Upper lobe of right lung (tissue), 1 donor: ENCODE measurements at regions not wholly inside any gene's neighbourhood (a gene's known extent, or its start where the extent isn't known, plus 50 kb on each side); places are given as distances from the start of the nearest gene placed in this dataset.

Experiments
- ATAC-seq: fragments of 200-7000 bp; cut with Tn5 transposase; one replicate; pipeline ENCODE4 v1.9.1; 2020; ENCODE audit warnings: mild to moderate bottlenecking, moderate library complexity
- DNase-seq: peaks from one replicate; pipeline ENCODE4 v3.0.0-alpha.2; 2020
- H3K27ac ChIP-seq: fragments of 200-600 bp; one replicate; pipeline ENCODE4 v1.8.0; 2022
- H3K27me3 ChIP-seq: fragments of 200-600 bp; one replicate; pipeline ENCODE4 v1.8.0; 2022; ENCODE audit warnings: mild to moderate bottlenecking
- H3K36me3 ChIP-seq: fragments of 200-600 bp; one replicate; pipeline ENCODE4 v1.8.0; 2022
- H3K4me1 ChIP-seq: fragments of 200-600 bp; one replicate; pipeline ENCODE4 v1.8.0; 2022
- H3K4me3 ChIP-seq: fragments of 200-600 bp; one replicate; pipeline ENCODE4 v1.8.0; 2022; ENCODE audit warnings: mild to moderate bottlenecking
- H3K9me3 ChIP-seq: fragments of 200-600 bp; one replicate; pipeline ENCODE4 v1.8.0; 2022
- CTCF ChIP-seq: fragments of 200-600 bp; IDR thresholded peaks from one replicate; pipeline ENCODE4 v1.8.0; 2022; ENCODE audit warnings: antibody characterized with exemption
- intact Hi-C: fragments of 100-400 bp; cut with DNase I; formaldehyde crosslinking; loops from one replicate; pipeline ENCODE4 v1.11.0; 2022
- donor health status: DM: no; HTN: yes; CAD: no; lungs with severe emphysema.

GRCh38 chr15:97189162-97189780, 771.2 kb upstream of the ARRDC4 start:
- DNase-seq (no peak), ATAC-seq (no peak)
- Histone ChIP-seq H3K4me3 (no peak overlapping the region), H3K9me3 (no peaks in the 10 kb centered on the region), H3K27me3 (no peaks in the 10 kb centered on the region), H3K27ac (no peak overlapping the region), H3K4me1 (no peaks in the 10 kb centered on the region), H3K36me3 (no peaks in the 10 kb centered on the region)
- intact Hi-C loops = no loop called here
- no peak for TF ChIP-seq CTCF

- no peak for TF ChIP-seq CTCF
- H3K9me3 ChIP-seq = no peaks in the 10 kb centered on the region
- no peak overlapping the region for H3K4me3 ChIP-seq
- no peaks in the 10 kb centered on the region for H3K36me3 ChIP-seq
- no peaks in the 10 kb centered on the region for H3K27me3 ChIP-seq
- H3K27ac ChIP-seq = no peak overlapping the region
- intact Hi-C loops = no loop called here
- H3K4me1 ChIP-seq = no peaks in the 10 kb centered on the region
- DNase-seq (no peak), ATAC-seq (no peak)
Measured at GRCh38 chr15:97194750-97195149, 765.8 kb upstream of the ARRDC4 start.

GRCh38 chr15:97196048-97197014, 764.2 kb upstream of the ARRDC4 start:
- no peak overlapping the region for H3K27ac ChIP-seq
- DNase-seq (no peak), ATAC-seq (no peak)
- TF ChIP-seq CTCF = no peak
- intact Hi-C loops = no loop called here
- no peaks in the 10 kb centered on the region for H3K36me3 ChIP-seq
- H3K9me3 ChIP-seq = no peaks in the 10 kb centered on the region
- H3K4me1 ChIP-seq = no peaks in the 10 kb centered on the region
- H3K27me3 ChIP-seq = no peaks in the 10 kb centered on the region
- H3K4me3 ChIP-seq = no peak overlapping the region

GRCh38 chr15:97199393-97200051, 761.0 kb upstream of the ARRDC4 start:
- TF ChIP-seq CTCF = no peak
- no peak for ATAC-seq
- H3K27ac ChIP-seq = no peak overlapping the region
- H3K4me1 ChIP-seq = no peaks in the 10 kb centered on the region
- intact Hi-C loops = no loop called here
- no peak for DNase-seq
- H3K4me3 ChIP-seq = no peak overlapping the region
- no peaks in the 10 kb centered on the region for H3K9me3 ChIP-seq
- H3K36me3 ChIP-seq = no peaks in the 10 kb centered on the region
- no peaks in the 10 kb centered on the region for H3K27me3 ChIP-seq

- intact Hi-C loops = no loop called here
- Histone ChIP-seq H3K36me3 (no peaks in the 10 kb centered on the region), H3K27me3 (no peaks in the 10 kb centered on the region), H3K9me3 (no peaks in the 10 kb centered on the region), H3K4me1 (no peaks in the 10 kb centered on the region), H3K27ac (no peak overlapping the region), H3K4me3 (no peak overlapping the region)
- no peak for DNase-seq
- no peak for ATAC-seq
- no peak for TF ChIP-seq CTCF
Measured at GRCh38 chr15:97200161-97200560, 760.3 kb upstream of the ARRDC4 start.
